Vagina (tissue), 2 donors: ENCODE measurements at regions not wholly inside any gene's neighbourhood (a gene's known extent, or its start where the extent isn't known, plus 50 kb on each side); places are given as distances from the start of the nearest gene placed in this dataset.

ENCODE experiments used
- POLR2A ChIP-seq, 2 donors: fragments of 450-650 bp; IDR thresholded peaks; one replicate each; pipeline ENCODE4 v1.6.1; 2017; ENCODE audit warnings: antibody characterized with exemption in 2 of 2, mild to moderate bottlenecking in 2 of 2, moderate library complexity in 2 of 2
- POLR2AphosphoS5 ChIP-seq, 2 donors: sonication (generic); formaldehyde crosslinking; IDR thresholded peaks; one replicate each; pipeline ENCODE4 v1.9.0; 2017; ENCODE audit warnings: antibody characterized with exemption in 2 of 2, mild to moderate bottlenecking in 2 of 2, low read depth in 1 of 2; ENCODE audit not compliant: insufficient read depth in 1 of 2
- TF ChIP-seq, protein P1 (sequence below), 3 experiments: fragments of 450-650 bp in 2 of 3; fragments of 200-600 bp in 1 of 3; sonication (generic) in 1 of 3; IDR thresholded peaks; one replicate each; pipeline ENCODE4 v1.5.1; 2017 to 2019; ENCODE audit warnings: antibody characterized with exemption in 3 of 3, mild to moderate bottlenecking in 2 of 3, moderate library complexity in 2 of 3

DNA sequence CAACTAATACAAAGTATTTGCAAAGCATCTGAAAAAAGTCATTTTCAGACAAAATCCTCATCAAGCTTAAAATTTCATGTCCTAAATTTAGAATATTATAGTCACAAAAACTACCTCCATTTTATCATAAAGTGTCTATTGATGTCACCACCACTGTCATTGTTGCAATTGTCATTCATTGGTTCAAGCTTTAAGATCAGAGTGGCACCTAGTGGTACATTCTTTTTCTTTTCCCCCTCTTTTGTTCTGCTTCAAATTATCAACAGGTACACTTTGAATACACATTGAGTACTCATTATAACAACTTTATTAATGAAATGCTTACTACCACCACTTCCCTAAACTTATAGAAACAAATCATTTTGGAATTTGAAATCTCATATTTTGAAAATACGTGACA lies 379.8 kb downstream of the SEC23A start:
- TF ChIP-seq, protein P1, sequence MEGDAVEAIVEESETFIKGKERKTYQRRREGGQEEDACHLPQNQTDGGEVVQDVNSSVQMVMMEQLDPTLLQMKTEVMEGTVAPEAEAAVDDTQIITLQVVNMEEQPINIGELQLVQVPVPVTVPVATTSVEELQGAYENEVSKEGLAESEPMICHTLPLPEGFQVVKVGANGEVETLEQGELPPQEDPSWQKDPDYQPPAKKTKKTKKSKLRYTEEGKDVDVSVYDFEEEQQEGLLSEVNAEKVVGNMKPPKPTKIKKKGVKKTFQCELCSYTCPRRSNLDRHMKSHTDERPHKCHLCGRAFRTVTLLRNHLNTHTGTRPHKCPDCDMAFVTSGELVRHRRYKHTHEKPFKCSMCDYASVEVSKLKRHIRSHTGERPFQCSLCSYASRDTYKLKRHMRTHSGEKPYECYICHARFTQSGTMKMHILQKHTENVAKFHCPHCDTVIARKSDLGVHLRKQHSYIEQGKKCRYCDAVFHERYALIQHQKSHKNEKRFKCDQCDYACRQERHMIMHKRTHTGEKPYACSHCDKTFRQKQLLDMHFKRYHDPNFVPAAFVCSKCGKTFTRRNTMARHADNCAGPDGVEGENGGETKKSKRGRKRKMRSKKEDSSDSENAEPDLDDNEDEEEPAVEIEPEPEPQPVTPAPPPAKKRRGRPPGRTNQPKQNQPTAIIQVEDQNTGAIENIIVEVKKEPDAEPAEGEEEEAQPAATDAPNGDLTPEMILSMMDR (IDR thresholded peaks at IDR 0.05): no peak
- TF ChIP-seq POLR2AphosphoS5 (IDR thresholded peaks at IDR 0.05; ENCODE audit: insufficient read depth in 1 of 2, low read depth in 1 of 2) (no peak), POLR2A (IDR thresholded peaks at IDR 0.05) (no peak)
